EH (cell line): ENCODE measurements at regions not wholly inside any gene's neighbourhood (a gene's known extent, or its start where the extent isn't known, plus 50 kb on each side); places are given as distances from the start of the nearest gene placed in this dataset.

Experiments
- DNase-seq: peaks from one replicate; pipeline ENCODE4 v3.0.0-alpha.2; 2015; ENCODE audit warnings: low read depth

- no peak for DNase-seq
These were observed 279.9 kb downstream of the BRD1 start for GRCh38 chr22:49547751-49548239.

DNA sequence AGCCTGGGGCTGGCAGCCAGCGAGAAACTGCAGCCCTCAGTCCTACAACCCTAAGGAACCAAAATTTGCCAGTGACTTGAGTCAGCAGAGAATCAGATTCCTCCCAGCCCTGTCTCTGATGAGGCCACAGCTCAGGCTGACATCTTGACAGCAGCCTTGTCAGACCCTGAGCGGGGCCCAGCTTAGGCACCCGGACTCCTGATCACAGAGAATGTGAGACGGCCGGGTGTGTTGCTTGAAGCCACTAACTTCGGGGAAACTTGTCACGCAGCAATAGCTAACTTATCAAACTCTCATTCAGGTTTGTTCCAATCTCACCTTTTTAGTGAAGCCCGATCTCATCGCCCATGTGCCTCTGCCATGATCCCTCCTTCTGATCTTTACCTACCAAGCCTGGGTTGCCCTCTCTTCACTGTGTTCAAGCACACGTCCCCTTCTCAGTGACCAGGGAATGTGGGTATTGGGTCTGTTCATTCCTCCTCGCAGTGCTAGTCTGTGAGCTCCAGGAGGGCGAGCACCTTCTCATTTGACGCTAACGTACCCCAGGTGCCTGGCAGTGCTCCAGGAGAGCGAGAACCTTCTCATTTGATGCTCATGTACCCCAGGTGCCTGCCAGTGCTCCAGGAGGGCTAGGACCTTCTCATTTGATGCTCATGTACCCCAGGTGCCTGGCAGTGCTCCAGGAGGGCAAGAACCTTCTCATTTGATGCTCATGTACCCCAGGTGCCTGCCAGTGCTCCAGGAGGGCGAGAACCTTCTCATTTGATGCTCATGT lies 280.7 kb downstream of the BRD1 start:
- no peak for DNase-seq

- DNase-seq, result no peak
These were observed 282.1 kb downstream of the BRD1 start for GRCh38 chr22:49545606-49546005.

DNA sequence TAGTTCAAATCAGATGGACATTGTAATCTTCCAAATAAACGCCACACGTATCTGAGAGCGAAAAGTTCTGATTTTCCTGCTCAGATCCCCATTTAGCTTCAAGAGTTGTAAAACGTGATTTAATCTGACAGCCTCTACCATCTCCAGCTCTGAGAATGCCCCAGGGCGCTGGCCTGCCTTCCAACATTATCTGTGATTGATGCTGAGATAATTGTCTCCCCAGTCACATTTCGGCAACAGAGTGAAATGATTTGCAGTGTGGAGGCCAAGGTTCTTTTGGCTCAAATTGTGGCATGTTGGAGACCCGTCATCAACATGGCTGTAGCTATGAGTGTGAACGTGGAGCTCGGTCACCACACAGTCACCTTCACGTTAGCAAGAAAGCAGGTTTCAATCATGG lies 283.4 kb downstream of the BRD1 start:
- DNase-seq, result no peak

GRCh38 chr22:49543876-49544275 lies 283.8 kb downstream of the BRD1 start:
- no peak for DNase-seq

DNA sequence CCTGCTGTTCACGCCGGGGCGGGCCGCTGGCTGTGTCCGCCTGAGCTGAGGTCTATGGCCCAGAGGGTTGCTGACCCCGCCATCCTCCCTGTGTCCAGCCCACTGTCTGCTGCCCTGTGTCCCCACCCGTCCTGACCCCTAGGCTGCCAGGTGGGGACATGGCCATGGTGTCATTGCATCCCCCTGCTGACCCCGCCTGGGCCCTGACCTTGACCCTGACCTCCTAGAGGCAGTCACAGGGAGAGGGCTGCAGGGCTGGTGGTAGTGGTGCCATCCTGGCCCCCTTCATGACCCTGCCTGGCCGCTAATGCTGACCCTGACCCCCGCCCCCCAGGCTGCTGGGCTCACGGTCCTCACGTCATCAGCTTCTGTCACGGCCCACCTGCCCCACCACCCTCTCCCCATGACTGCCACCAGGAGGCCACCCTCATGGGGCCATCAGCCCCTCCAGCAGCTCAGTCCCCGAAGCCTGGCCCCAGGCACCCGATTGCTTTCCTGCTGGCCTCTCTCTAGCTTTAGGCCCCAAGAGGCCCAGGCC lies 285.9 kb downstream of the BRD1 start:
- DNase-seq, result no peak

GRCh38 chr22:49540913-49541692 lies 286.6 kb downstream of the BRD1 start:
- DNase-seq, result no peak

DNA sequence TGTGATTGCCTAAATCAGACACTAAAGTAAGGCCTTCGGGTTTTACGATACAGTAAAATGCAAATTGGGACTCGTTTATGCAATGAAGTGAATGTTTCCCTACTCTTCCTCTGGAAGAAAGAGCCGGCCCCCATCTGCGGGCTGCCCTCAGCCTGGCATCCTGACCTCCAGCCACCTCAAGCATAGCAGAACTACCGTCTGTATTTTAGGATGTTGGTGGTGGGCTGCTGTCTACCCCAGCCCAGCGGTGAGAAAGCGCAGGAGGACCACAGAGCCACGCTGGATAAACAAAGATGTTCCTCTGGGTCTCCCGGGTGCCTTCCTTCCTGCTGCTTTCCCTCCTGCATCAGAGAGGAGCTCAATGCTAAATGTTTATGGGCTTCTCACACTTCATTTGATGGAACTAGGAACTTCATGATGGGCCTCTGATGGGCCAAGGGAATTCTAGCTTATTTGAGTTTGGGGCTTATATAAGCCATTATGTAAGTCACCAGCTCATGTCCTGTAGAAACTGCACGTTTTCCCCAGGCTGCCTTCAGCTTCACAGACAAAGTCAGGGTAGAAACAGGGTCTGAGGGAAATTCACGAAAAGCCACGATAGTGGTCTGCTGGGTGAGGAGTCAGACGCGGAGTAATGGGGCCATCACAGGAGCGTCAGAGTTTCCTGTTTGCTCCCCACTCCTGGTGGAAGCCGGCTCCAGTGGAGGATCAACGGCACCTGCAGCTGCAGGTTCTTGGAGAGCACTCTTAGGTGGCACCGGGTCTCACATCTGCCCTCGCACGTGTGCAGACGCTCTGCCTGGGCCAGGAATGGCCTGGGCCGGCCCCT lies 287.4 kb downstream of the BRD1 start:
- DNase-seq, result no peak

DNA sequence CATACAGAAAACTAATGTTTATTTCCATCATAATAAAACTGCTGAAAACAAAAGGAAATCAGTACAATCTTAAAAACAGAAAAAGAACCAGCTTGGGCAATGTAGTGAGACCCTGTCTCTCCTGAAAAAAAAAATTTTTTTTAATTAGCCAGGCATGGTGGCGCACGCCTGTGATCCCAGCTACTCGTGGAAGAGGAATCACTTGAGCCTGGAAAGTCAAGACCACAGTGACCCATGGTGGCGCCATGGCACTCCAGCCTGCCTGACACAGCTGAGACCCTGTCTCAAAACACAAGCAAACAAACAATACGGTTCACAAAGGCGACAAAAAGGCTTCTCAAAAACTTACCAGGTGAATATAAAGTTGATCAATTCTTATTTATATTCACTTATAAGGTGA lies 289.7 kb downstream of the BRD1 start:
- no peak for DNase-seq

DNA sequence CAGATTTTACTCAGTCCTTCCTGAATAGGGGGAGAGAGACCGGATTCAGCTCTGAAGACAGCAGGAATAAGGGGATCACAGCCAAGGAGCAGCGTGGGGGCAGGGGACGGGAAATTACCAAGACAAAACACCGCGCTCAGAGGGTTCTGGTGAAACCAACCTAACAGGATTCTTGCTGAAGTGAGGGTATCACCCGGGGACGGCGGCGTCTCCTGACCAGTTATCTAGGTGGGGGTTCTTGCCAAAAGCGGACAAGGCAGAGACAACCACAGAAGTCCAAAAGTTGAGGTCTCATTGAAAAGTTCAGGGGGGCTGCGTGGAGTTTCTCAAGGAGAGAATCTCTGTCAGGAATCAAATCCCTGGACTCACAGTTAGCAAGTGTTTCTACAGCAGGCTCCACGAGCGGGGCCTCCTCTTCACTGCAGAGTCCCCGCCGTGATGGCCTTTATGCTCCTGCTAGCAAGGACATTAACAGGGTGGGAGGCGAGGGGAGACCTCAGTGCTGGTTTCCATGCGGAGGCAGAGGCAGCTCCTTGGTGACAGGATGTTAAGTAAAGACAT lies 291.0 kb downstream of the BRD1 start:
- no peak for DNase-seq

DNA sequence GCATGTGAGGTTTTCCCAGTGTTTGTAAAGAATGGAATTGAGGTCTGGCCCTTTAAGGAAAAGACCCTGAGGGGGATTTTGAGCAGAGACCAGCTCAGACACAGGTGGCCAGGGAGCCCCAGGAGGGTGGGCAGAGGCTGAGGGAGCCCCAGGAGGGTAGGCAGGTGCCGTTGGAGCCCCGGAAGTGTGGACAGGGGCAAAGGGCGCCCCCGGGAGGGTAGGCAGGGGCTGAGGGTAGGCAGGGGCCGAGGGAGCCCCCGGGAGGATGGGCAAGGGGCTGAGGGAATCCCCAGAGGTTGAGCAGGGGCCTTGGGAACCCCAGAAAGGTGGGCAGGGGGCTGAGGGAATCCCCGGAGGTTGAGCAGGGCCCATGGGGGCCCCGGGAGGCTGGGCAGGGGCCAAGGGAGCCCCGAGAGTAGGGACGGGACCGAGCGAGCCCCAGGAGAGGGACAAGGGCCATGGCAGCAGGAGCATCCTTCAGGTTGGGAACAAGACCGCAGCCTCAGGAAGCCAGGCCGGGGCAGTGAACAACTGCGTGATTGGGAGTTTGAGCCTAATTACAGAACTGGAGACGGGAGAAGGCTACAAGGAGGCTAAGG lies 292.0 kb downstream of the BRD1 start:
- DNase-seq, result no peak

GRCh38 chr22:49535126-49535525 lies 292.5 kb downstream of the BRD1 start:
- no peak for DNase-seq

DNA sequence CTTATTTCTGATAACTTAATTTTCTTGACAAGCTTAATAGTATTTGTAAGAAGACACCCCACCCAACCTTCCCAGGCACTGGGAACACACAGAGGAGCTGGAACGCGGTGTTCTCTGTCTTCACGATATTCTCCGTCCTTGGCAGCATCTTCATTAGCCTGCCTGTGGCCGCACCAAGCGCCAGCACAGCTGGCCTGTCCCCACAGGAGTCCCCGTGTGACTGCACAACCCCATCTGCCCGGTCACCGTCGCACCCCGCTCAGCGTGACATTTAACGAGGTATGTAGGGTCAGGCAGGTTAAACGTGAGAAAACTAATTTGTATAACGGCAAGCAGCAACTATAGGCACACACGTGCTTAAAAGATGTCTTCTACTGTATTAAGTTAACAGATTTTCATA lies 293.3 kb downstream of the BRD1 start:
- DNase-seq, result no peak

DNA sequence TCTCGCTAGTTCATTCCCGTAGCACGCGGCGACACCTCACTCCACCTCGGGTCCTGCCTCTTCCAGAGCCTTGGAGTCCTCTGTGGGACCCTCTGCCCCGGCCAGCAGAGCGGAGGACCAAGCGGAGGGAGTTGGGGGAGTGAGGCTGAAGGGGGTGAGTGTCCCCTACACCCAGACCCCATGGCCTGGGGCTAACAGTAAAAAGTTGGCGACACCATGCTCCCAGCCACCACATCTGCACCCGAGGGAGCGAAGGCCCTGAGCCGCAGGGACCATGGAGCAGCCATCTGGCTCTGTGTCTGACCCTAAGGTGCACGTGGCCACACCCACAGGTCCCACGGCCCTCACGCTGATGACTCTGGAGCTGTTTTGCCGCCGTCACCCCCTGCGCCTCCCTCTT lies 293.8 kb downstream of the BRD1 start:
- no peak for DNase-seq

GRCh38 chr22:49532869-49533802 lies 294.5 kb downstream of the BRD1 start:
- DNase-seq, result no peak

DNA sequence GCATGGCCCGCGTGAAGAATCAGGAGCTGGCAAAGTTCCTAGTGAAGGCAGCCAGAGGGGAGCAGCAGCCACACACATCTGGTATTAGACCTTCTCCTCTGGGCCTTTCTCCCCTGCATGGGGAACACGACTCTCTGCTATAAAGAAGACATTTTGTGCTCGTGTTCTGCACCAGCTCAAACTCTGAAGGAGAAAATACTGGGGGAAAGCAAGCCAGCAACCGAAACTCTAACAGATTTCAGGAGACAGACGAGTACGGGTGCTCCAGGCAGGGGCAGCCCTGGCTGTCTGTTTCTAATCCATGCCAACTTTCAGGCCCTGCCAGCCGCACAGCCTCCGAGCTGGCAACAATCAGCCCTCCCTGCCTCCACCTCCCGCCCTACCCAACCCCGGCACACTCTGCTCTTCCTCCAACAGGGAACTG lies 296.3 kb downstream of the BRD1 start:
- DNase-seq, result no peak

GRCh38 chr22:49530671-49531367 lies 296.9 kb downstream of the BRD1 start:
- no peak for DNase-seq

- no peak for DNase-seq
These were observed 299.3 kb downstream of the BRD1 start for GRCh38 chr22:49528420-49528720.

- DNase-seq, result no peak
These were observed 299.9 kb downstream of the BRD1 start for GRCh38 chr22:49527611-49528419.
